Keratinocyte (primary cell): ENCODE measurements at regions not wholly inside any gene's neighbourhood (a gene's known extent, or its start where the extent isn't known, plus 50 kb on each side); places are given as distances from the start of the nearest gene placed in this dataset.
A peak's percentile ranks its signal among the peaks of the same experiment; 100 is the strongest.

ENCODE experiments used
- DNase-seq: peaks from one replicate; pipeline ENCODE4 v3.0.0-alpha.2; 2011; ENCODE audit warnings: low read depth, missing footprints, low spot score
- FAIRE-seq: peaks from 2 replicates; lab custom pipeline; 2011; peaks lifted over from hg19 to GRCh38; lab: Jason Lieb, UNC
- H2AFZ ChIP-seq: 2 replicates; pipeline ENCODE4 v1.6.0; 2012; ENCODE audit warnings: low read length, control low read depth, inconsistent platforms; ENCODE audit not compliant: control insufficient read depth
- H3K27ac ChIP-seq: 2 replicates; pipeline ENCODE4 v1.5.1; 2011; ENCODE audit warnings: low read length; ENCODE audit not compliant: control insufficient read depth, insufficient read depth
- H3K27me3 ChIP-seq: 3 replicates; pipeline ENCODE4 v1.6.0; 2011; ENCODE audit warnings: low read length; ENCODE audit not compliant: control insufficient read depth, insufficient read depth; ENCODE audit errors: extremely low read depth
- H3K36me3 ChIP-seq, 2 experiments: 2 replicates in 1 of 2; 3 replicates in 1 of 2; pipeline ENCODE4 v1.5.1; 2011; ENCODE audit warnings: low read length in 2 of 2, mild to moderate bottlenecking in 1 of 2; ENCODE audit not compliant: control insufficient read depth in 2 of 2, insufficient read depth in 2 of 2; ENCODE audit errors: extremely low read depth in 1 of 2
- H3K4me1 ChIP-seq: 3 replicates; pipeline ENCODE4 v1.5.1; 2011; ENCODE audit warnings: low read length; ENCODE audit not compliant: control insufficient read depth, insufficient read depth; ENCODE audit errors: extremely low read depth
- H3K4me2 ChIP-seq: 3 replicates; pipeline ENCODE4 v1.6.0; 2011; ENCODE audit warnings: low read depth, low read length; ENCODE audit not compliant: control insufficient read depth, insufficient read depth; ENCODE audit errors: extremely low read depth
- H3K4me3 ChIP-seq, 3 experiments: fragments of 200-600 bp in 1 of 3; sonication (generic) in 1 of 3; 2 replicates in 2 of 3; 3 replicates in 1 of 3; pipeline ENCODE4 v1.5.1; 2011 to 2016; ENCODE audit warnings: low read length in 3 of 3, mild to moderate bottlenecking in 3 of 3, control low read depth in 2 of 3, inconsistent platforms in 1 of 3, low read depth in 1 of 3, mixed read lengths in 1 of 3, mixed run types in 1 of 3, moderate library complexity in 1 of 3; ENCODE audit not compliant: control insufficient read depth in 2 of 3, insufficient read depth in 2 of 3; ENCODE audit errors: extremely low read depth in 1 of 3
- H3K79me2 ChIP-seq: 2 replicates; pipeline ENCODE4 v1.6.0; 2012; ENCODE audit warnings: low read length; ENCODE audit not compliant: control insufficient read depth, insufficient read depth
- H3K9ac ChIP-seq: 3 replicates; pipeline ENCODE4 v1.6.0; 2011; ENCODE audit warnings: low read length; ENCODE audit not compliant: control insufficient read depth, insufficient read depth; ENCODE audit errors: extremely low read depth
- H3K9me1 ChIP-seq: 3 replicates; pipeline ENCODE4 v1.6.0; 2011; ENCODE audit warnings: low read length; ENCODE audit not compliant: control insufficient read depth, insufficient read depth; ENCODE audit errors: extremely low read depth
- H3K9me3 ChIP-seq: 2 replicates; pipeline ENCODE4 v1.5.1; 2012; ENCODE audit warnings: low read depth, low read length; ENCODE audit not compliant: control insufficient read depth
- H4K20me1 ChIP-seq: 3 replicates; pipeline ENCODE4 v1.6.0; 2011; ENCODE audit warnings: low read length; ENCODE audit not compliant: control insufficient read depth, insufficient read depth; ENCODE audit errors: extremely low read depth
- EZH2 ChIP-seq: IDR thresholded peaks from one replicate; pipeline ENCODE4 v1.6.1; 2012; ENCODE audit warnings: inconsistent platforms, mild to moderate bottlenecking, low read length, moderate library complexity
- dilution Hi-C: fragments of 300-500 bp; cut with MboI; formaldehyde crosslinking; loops from one replicate; pipeline ENCODE4 v1.7.0; 2020; ENCODE audit warnings: low sequenced_read_pairs; ENCODE audit not compliant: extremely low pct_ligation_motif_present
- TF ChIP-seq, protein P1 (sequence below), 3 experiments: IDR thresholded peaks in 1 of 3; conservative IDR thresholded peaks in 1 of 3; optimal IDR thresholded peaks in 1 of 3; 2 replicates in 2 of 3; 3 replicates in 1 of 3; pipeline versions ENCODE3 to v1.5.1; 2011; ENCODE audit warnings: low read length in 3 of 3, mild to moderate bottlenecking in 3 of 3, moderate library complexity in 2 of 3, control low read depth in 1 of 3, inconsistent platforms in 1 of 3; ENCODE audit not compliant: insufficient read depth in 2 of 3; ENCODE audit errors: extremely low read depth in 1 of 3

DNA sequence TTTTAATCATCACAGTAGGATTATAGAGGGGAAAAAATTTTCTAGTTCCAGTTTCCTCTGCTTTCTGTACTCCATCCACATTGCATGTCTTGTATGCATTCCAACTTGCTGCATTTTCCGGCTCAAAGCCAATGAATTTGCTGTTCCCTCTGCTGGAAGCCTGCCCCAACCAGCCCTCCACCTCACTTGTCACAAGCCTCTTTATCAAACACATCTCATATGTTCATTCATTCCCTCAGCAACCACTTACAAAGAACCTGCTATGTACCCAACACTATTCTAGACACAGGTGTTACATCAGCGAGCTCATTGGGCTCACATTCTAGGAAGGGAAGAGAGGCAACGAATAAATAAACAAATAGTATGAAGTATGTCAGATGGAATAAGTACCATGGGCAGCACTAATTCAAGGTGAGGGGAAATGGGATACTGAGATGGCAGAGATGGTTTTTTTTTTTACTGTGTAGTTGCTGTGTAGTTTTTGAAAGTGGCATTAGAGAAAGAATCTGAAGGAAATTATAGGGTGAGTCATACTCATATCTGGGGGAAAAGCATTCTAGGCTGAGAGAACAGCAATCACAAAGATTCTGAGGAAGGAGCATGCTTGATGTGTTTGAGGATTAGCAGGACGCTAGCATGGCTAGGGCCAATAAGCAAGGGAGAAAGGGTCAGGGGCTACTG is 332.5 kb downstream of the PDGFC start:
- Histone ChIP-seq H4K20me1 (no peaks in the 10 kb centered on the region), H2AFZ (no peak overlapping the region), H3K9me1 (no peaks in the 10 kb centered on the region), H3K4me1 (no peaks in the 10 kb centered on the region), H3K9ac (no peak overlapping the region), H3K4me3 (no peak overlapping the region), H3K27me3 (no peaks in the 10 kb centered on the region), H3K9me3 (no peaks in the 10 kb centered on the region), H3K79me2 (no peaks in the 10 kb centered on the region), H3K4me2 (peak overlapping the region; percentile 1), H3K36me3 (no peaks in the 10 kb centered on the region), H3K27ac (no peak overlapping the region)
- DNase-seq (no peak), FAIRE-seq (no peak)
- TF ChIP-seq, protein P1, sequence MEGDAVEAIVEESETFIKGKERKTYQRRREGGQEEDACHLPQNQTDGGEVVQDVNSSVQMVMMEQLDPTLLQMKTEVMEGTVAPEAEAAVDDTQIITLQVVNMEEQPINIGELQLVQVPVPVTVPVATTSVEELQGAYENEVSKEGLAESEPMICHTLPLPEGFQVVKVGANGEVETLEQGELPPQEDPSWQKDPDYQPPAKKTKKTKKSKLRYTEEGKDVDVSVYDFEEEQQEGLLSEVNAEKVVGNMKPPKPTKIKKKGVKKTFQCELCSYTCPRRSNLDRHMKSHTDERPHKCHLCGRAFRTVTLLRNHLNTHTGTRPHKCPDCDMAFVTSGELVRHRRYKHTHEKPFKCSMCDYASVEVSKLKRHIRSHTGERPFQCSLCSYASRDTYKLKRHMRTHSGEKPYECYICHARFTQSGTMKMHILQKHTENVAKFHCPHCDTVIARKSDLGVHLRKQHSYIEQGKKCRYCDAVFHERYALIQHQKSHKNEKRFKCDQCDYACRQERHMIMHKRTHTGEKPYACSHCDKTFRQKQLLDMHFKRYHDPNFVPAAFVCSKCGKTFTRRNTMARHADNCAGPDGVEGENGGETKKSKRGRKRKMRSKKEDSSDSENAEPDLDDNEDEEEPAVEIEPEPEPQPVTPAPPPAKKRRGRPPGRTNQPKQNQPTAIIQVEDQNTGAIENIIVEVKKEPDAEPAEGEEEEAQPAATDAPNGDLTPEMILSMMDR (optimal IDR thresholded peaks at IDR 0.05 in 1 of 3, IDR thresholded peaks at IDR 0.05 in 1 of 3, conservative IDR thresholded peaks at IDR 0.05 in 1 of 3; ENCODE audit: extremely low read depth in 1 of 3, insufficient read depth in 2 of 3, low read length in 3 of 3), result no peak
- no peak for TF ChIP-seq EZH2
- dilution Hi-C loops, result no loop called here

DNA sequence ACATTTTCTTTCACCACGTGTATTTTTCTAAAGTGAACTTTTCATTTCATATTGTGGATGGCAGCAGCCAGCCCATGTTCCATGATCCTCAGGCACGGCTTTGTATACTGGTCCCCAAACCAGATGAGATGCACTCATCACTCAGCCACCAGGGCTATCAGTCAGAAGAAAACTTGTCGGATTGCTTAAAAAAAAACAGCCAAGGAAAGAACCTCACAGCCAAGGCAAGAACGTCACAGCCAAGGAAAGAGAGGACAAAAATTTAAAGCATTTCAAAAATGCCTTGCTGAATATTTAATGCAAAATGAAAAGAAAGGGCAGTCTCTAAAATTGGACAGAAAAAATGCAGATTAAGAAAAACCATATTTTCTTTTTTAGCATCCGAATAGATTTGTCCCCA is 333.3 kb downstream of the PDGFC start:
- dilution Hi-C loops, result no loop called here
- no peak overlapping the region for H3K27ac ChIP-seq

More for the DNA sequence above, 333.3 kb downstream of the PDGFC start:
- Histone ChIP-seq H3K4me3 (no peak overlapping the region), H3K9ac (no peak overlapping the region), H3K36me3 (no peaks in the 10 kb centered on the region), H2AFZ (no peak overlapping the region), H3K4me1 (no peaks in the 10 kb centered on the region), H4K20me1 (no peaks in the 10 kb centered on the region), H3K79me2 (no peaks in the 10 kb centered on the region), H3K4me2 (no peak overlapping the region), H3K9me1 (no peaks in the 10 kb centered on the region), H3K27me3 (no peaks in the 10 kb centered on the region), H3K9me3 (no peaks in the 10 kb centered on the region)
- TF ChIP-seq, protein P1 (optimal IDR thresholded peaks at IDR 0.05 in 1 of 3, IDR thresholded peaks at IDR 0.05 in 1 of 3, conservative IDR thresholded peaks at IDR 0.05 in 1 of 3; ENCODE audit: extremely low read depth in 1 of 3, insufficient read depth in 2 of 3, low read length in 3 of 3), result no peak
- no peak for TF ChIP-seq EZH2
- no peak for DNase-seq
- no peak for FAIRE-seq
